Fibroblast of lung (primary cell): ENCODE measurements at regions not wholly inside any gene's neighbourhood (a gene's known extent, or its start where the extent isn't known, plus 50 kb on each side); places are given as distances from the start of the nearest gene placed in this dataset.

Experiments used
- CTCF ChIP-seq, 2 donors: IDR thresholded peaks in 1 of 2; conservative IDR thresholded peaks in 1 of 2; 1 replicate in 1 of 2; 2 replicates in 1 of 2; pipeline ENCODE4 v1.5.1; 2011 to 2012; ENCODE audit warnings: low read length in 2 of 2, control low read depth in 1 of 2, inconsistent platforms in 1 of 2, low read depth in 1 of 2, mild to moderate bottlenecking in 1 of 2
- EZH2 ChIP-seq: IDR thresholded peaks from 2 replicates; pipeline ENCODE4 v1.5.1; 2012; ENCODE audit warnings: low read length, control low read depth, mild to moderate bottlenecking; ENCODE audit errors: missing control alignments

- no peak for TF ChIP-seq CTCF (conservative IDR thresholded peaks at IDR 0.05 in 1 of 2, IDR thresholded peaks at IDR 0.05 in 1 of 2; ENCODE audit: low read depth in 1 of 2, low read length in 2 of 2)
- no peak for TF ChIP-seq EZH2
These were observed 484.0 kb downstream of the MMUT start for GRCh38 chr6:48979085-48979484.
